PC-9 (cell line): ENCODE measurements at regions not wholly inside any gene's neighbourhood (a gene's known extent, or its start where the extent isn't known, plus 50 kb on each side); places are given as distances from the start of the nearest gene placed in this dataset.

Source experiments
- BruUV-seq: library from RNA; stranded (reverse); fragments of 400-500 nt; replicated peaks from 2 replicates; lab custom pipeline; 2021; lab: Mats Ljungman, UMichigan
- CTCF ChIA-PET: fragments of 300-600 bp; sonication (Branson Sonifier 250); formaldehyde crosslinking; loops from one replicate; lab custom pipeline; 2022; ENCODE audit warnings: antibody characterized with exemption; lab: Charles Lee
- POLR2A ChIA-PET: fragments of 300-600 bp; sonication (Branson Sonifier 250); formaldehyde crosslinking; loops from one replicate; lab custom pipeline; 2022; ENCODE audit warnings: antibody characterized with exemption; ENCODE audit not compliant: unreplicated experiment; lab: Charles Lee
- DNase-seq, 2 experiments: peaks; one replicate each; pipeline versions ENCODE4 v3.0.0 to v3.0.0-alpha.2; 2015 to 2022; ENCODE audit warnings: mixed read lengths in 1 of 2
- H2AFZ ChIP-seq: fragments of 200-600 bp; sonication (generic); 2 replicates; pipeline ENCODE4 v1.8.1; 2017; ENCODE audit warnings: antibody characterized with exemption
- H3F3A ChIP-seq: fragments of 200-600 bp; sonication (generic); 2 replicates; pipeline ENCODE4 v1.8.1; 2017; ENCODE audit warnings: antibody characterized with exemption, mild to moderate bottlenecking, low read depth; ENCODE audit not compliant: insufficient read depth
- H3K27ac ChIP-seq: fragments of 200-600 bp; sonication (generic); 2 replicates; pipeline ENCODE4 v1.6.1; 2016; ENCODE audit warnings: mixed run types
- H3K27me3 ChIP-seq: fragments of 200-600 bp; sonication (generic); 2 replicates; pipeline ENCODE4 v1.6.1; 2016; ENCODE audit warnings: low read depth, mixed run types; ENCODE audit not compliant: insufficient read depth
- H3K36me3 ChIP-seq: fragments of 200-600 bp; sonication (generic); 2 replicates; pipeline ENCODE4 v1.6.1; 2016; ENCODE audit warnings: low read depth, mixed run types
- H3K4me1 ChIP-seq: fragments of 200-600 bp; sonication (generic); replicated peaks from 2 replicates; pipeline ENCODE4 v1.6.1; 2016; ENCODE audit warnings: mixed run types; ENCODE audit not compliant: insufficient read depth
- H3K4me2 ChIP-seq: fragments of 200-600 bp; sonication (generic); 2 replicates; pipeline ENCODE4 v1.6.1; 2017; ENCODE audit warnings: mixed run types
- H3K4me3 ChIP-seq: fragments of 200-600 bp; sonication (generic); 2 replicates; pipeline ENCODE4 v1.6.1; 2016; ENCODE audit warnings: mixed run types
- H3K79me2 ChIP-seq: fragments of 200-600 bp; sonication (generic); 2 replicates; pipeline ENCODE4 v1.6.1; 2017; ENCODE audit warnings: low read depth, mixed run types
- H3K9me2 ChIP-seq: fragments of 200-600 bp; sonication (generic); 2 replicates; pipeline ENCODE4 v1.8.1; 2017; ENCODE audit warnings: mild to moderate bottlenecking; ENCODE audit not compliant: insufficient read depth
- H3K9me3 ChIP-seq: fragments of 200-600 bp; sonication (generic); 2 replicates; pipeline ENCODE4 v1.8.1; 2016; ENCODE audit warnings: low read depth; ENCODE audit not compliant: insufficient read depth
- H4K20me1 ChIP-seq: fragments of 200-600 bp; sonication (generic); 2 replicates; pipeline ENCODE4 v1.8.1; 2017; ENCODE audit not compliant: insufficient read depth
- CTCF ChIP-seq: fragments of 200-600 bp; sonication (generic); conservative IDR thresholded peaks from 2 replicates; pipeline ENCODE4 v1.6.1; 2017; ENCODE audit warnings: mixed run types, antibody characterized with exemption, mild to moderate bottlenecking, moderate library complexity
- EZH2 ChIP-seq: fragments of 200-600 bp; sonication (generic); IDR thresholded peaks from 2 replicates; pipeline ENCODE4 v1.8.0; 2017; ENCODE audit warnings: antibody characterized with exemption, low read depth
- intact Hi-C: fragments of 100-400 bp; cut with micrococcal nuclease; formaldehyde crosslinking; loops from one replicate; pipeline ENCODE4 v1.10.0; 2022; ENCODE audit not compliant: unreplicated experiment

DNA sequence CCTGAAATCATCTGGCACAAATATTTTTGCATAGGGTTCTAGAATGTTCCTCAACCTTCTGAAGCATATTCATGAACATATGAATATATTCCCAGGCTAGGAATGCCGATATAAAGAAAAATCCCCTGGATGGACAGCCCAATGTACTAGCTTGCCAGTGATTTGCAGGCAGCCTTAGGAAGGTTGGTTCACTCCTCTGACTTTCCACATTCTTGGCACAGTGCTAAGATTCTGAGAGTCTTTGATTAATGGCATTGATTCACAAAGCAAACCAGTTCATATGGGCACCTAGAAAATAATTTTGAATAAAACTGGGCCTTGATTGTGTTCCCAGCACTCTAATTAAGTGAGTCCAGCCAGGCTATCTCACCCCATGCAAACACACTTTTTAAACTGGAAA, 56.9 kb upstream of the ENPP4 start:
- Histone ChIP-seq H3K4me3 (no peak overlapping the region), H3K27ac (no peak overlapping the region), H3F3A (no peaks in the 10 kb centered on the region), H2AFZ (no peak overlapping the region), H3K79me2 (no peaks in the 10 kb centered on the region), H3K9me3 (no peaks in the 10 kb centered on the region), H3K27me3 (no peaks in the 10 kb centered on the region), H3K4me2 (no peak overlapping the region), H4K20me1 (no peaks in the 10 kb centered on the region), H3K4me1 (no peaks in the 10 kb centered on the region), H3K36me3 (no peaks in the 10 kb centered on the region), H3K9me2 (no peaks in the 10 kb centered on the region)
- ChIA-PET CTCF (no interaction called here), POLR2A (no interaction called here)
- no TSS peak for BruUV-seq
- intact Hi-C loops = loop anchor here (2.0 kb wide), 1 partner anchor 50 kb away; no protein-coding TSS in a partner anchor
- no peak for TF ChIP-seq EZH2
- no peak for TF ChIP-seq CTCF
- DNase-seq = no peak

DNA sequence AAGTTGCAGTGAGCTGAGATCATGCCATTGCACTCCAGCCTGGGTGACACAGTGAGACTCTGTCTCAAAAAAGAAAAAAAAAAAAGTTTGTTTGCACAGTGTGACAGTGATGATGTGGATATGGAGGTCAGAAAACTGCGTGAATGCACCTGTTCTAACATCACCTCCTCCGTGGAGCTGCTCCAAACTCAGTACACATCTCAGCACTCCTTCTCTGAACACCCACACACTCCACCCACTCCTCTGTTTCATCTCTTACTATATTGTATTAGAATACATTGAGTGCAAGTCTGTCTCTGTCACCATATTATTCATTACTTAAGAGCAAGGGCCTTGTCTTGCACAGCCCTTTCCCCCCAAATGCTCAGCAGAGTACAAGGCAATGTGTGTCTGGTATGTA, 51.5 kb upstream of the ENPP4 start:
- no peaks in the 10 kb centered on the region for H3K27me3 ChIP-seq
- TF ChIP-seq EZH2 (no peak), CTCF (no peak)
- H3K36me3 ChIP-seq = no peaks in the 10 kb centered on the region
- DNase-seq = no peak
- intact Hi-C loops = no loop called here
- no peaks in the 10 kb centered on the region for H3K4me1 ChIP-seq
- no peaks in the 10 kb centered on the region for H3F3A ChIP-seq
- no peak overlapping the region for H3K27ac ChIP-seq
- no peaks in the 10 kb centered on the region for H3K9me3 ChIP-seq
- 0 out of 2 replicates have a peak, but pooled peaks cover 4% of the 10 kb centered on the region for H3K9me2 ChIP-seq
- no peaks in the 10 kb centered on the region for H3K79me2 ChIP-seq
- no peak overlapping the region for H3K4me3 ChIP-seq
- H2AFZ ChIP-seq = no peak overlapping the region
- BruUV-seq = no TSS peak
- H4K20me1 ChIP-seq = no peaks in the 10 kb centered on the region
- ChIA-PET CTCF (no interaction called here), POLR2A (no interaction called here)
- no peak overlapping the region for H3K4me2 ChIP-seq

GRCh38 chr6:46079061-46079460, 50.7 kb upstream of the ENPP4 start:
- no peaks in the 10 kb centered on the region for H3K27me3 ChIP-seq

More at GRCh38 chr6:46079061-46079460, 50.7 kb upstream of the ENPP4 start:
- intact Hi-C loops = no loop called here
- Histone ChIP-seq H2AFZ (peak overlapping the region; percentile 12; the same call in 1 of the 2 replicates), H3K4me2 (peak overlapping the region; percentile 50), H3K36me3 (no peaks in the 10 kb centered on the region), H3F3A (no peaks in the 10 kb centered on the region), H3K9me3 (no peaks in the 10 kb centered on the region), H4K20me1 (no peaks in the 10 kb centered on the region), H3K4me3 (no peak overlapping the region), H3K9me2 (0 out of 2 replicates have a peak, but pooled peaks cover 4% of the 10 kb centered on the region), H3K79me2 (no peaks in the 10 kb centered on the region), H3K4me1 (no peaks in the 10 kb centered on the region), H3K27ac (no peak overlapping the region)
- CTCF ChIA-PET = no interaction called here
- no peak for DNase-seq
- POLR2A ChIA-PET = no interaction called here
- BruUV-seq = no TSS peak
- TF ChIP-seq EZH2 (no peak), CTCF (no peak)
